Vagina (tissue), 2 donors: ENCODE measurements at regions not wholly inside any gene's neighbourhood (a gene's known extent, or its start where the extent isn't known, plus 50 kb on each side); places are given as distances from the start of the nearest gene placed in this dataset.

ENCODE experiments used
- DNase-seq, 2 donors: peaks; one replicate each; pipeline ENCODE4 v3.0.0-alpha.2; 2017; ENCODE audit errors: extremely low spot score in 2 of 2
- H3K27ac ChIP-seq: fragments of 200-600 bp; sonication (generic); one replicate; pipeline ENCODE4 v1.5.1; 2019
- H3K27me3 ChIP-seq: fragments of 200-600 bp; sonication (generic); one replicate; pipeline ENCODE4 v1.5.1; 2019
- H3K36me3 ChIP-seq, 2 donors: fragments of 200-600 bp; sonication (generic); one replicate each; pipeline ENCODE4 v1.5.1; 2017 to 2019
- H3K4me1 ChIP-seq: fragments of 200-600 bp; sonication (generic); one replicate; pipeline ENCODE4 v1.5.1; 2019
- H3K4me3 ChIP-seq, 2 donors: fragments of 200-600 bp; sonication (generic); 1 replicate in 1 of 2; 2 replicates in 1 of 2; pipeline ENCODE4 v1.5.1; 2016 to 2019
- H3K9me3 ChIP-seq: fragments of 200-600 bp; sonication (generic); one replicate; pipeline ENCODE4 v1.5.1; 2019
- POLR2A ChIP-seq, 2 donors: fragments of 450-650 bp; IDR thresholded peaks; one replicate each; pipeline ENCODE4 v1.6.1; 2017; ENCODE audit warnings: antibody characterized with exemption in 2 of 2, mild to moderate bottlenecking in 2 of 2, moderate library complexity in 2 of 2
- POLR2AphosphoS5 ChIP-seq, 2 donors: sonication (generic); formaldehyde crosslinking; IDR thresholded peaks; one replicate each; pipeline ENCODE4 v1.9.0; 2017; ENCODE audit warnings: antibody characterized with exemption in 2 of 2, mild to moderate bottlenecking in 2 of 2, low read depth in 1 of 2; ENCODE audit not compliant: insufficient read depth in 1 of 2
- intact Hi-C: fragments of 100-400 bp; cut with DNase I; formaldehyde crosslinking; loops from one replicate; pipeline ENCODE4 v1.15.1; 2023
- TF ChIP-seq, protein P1 (sequence below), 3 experiments: fragments of 450-650 bp in 2 of 3; fragments of 200-600 bp in 1 of 3; sonication (generic) in 1 of 3; IDR thresholded peaks; one replicate each; pipeline ENCODE4 v1.5.1; 2017 to 2019; ENCODE audit warnings: antibody characterized with exemption in 3 of 3, mild to moderate bottlenecking in 2 of 3, moderate library complexity in 2 of 3

- no peaks in the 10 kb centered on the region for H3K27me3 ChIP-seq
- H3K4me3 ChIP-seq, result no peak overlapping the region
- H3K36me3 ChIP-seq, result no peaks in the 10 kb centered on the region
- TF ChIP-seq, protein P1, sequence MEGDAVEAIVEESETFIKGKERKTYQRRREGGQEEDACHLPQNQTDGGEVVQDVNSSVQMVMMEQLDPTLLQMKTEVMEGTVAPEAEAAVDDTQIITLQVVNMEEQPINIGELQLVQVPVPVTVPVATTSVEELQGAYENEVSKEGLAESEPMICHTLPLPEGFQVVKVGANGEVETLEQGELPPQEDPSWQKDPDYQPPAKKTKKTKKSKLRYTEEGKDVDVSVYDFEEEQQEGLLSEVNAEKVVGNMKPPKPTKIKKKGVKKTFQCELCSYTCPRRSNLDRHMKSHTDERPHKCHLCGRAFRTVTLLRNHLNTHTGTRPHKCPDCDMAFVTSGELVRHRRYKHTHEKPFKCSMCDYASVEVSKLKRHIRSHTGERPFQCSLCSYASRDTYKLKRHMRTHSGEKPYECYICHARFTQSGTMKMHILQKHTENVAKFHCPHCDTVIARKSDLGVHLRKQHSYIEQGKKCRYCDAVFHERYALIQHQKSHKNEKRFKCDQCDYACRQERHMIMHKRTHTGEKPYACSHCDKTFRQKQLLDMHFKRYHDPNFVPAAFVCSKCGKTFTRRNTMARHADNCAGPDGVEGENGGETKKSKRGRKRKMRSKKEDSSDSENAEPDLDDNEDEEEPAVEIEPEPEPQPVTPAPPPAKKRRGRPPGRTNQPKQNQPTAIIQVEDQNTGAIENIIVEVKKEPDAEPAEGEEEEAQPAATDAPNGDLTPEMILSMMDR (IDR thresholded peaks at IDR 0.05), result no peak
- TF ChIP-seq POLR2A (IDR thresholded peaks at IDR 0.05) (no peak), POLR2AphosphoS5 (IDR thresholded peaks at IDR 0.05; ENCODE audit: insufficient read depth in 1 of 2, low read depth in 1 of 2) (no peak)
- H3K27ac ChIP-seq, result no peak overlapping the region
- no peaks in the 10 kb centered on the region for H3K4me1 ChIP-seq
- intact Hi-C loops, result no loop called here
- H3K9me3 ChIP-seq, result no peaks in the 10 kb centered on the region
- DNase-seq, result no peak
Observed at GRCh38 chr2:6381326-6381725, 484.4 kb downstream of the CMPK2 start.

DNA sequence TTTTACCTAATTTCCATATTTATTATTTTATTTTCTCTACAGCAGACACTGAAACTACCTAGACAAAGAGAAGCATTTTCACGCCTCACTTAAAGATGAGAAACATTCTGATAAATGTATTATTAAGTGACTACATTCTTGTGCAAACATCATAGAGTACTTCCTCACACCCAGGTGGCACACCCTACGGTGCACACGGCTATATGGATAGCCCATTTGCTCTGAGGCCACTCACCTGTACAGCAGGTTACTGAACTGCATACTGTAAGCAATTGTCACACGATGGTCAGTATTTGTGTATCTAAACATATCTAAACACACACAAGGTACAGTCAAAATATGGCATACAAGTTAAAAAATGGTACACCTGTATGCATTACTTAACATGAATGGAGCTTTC lies 481.4 kb downstream of the CMPK2 start:
- intact Hi-C loops, result no loop called here
- Histone ChIP-seq H3K36me3 (no peaks in the 10 kb centered on the region), H3K4me3 (no peak overlapping the region), H3K27ac (no peak overlapping the region), H3K4me1 (no peaks in the 10 kb centered on the region), H3K9me3 (no peaks in the 10 kb centered on the region), H3K27me3 (no peaks in the 10 kb centered on the region)
- TF ChIP-seq, protein P1 (IDR thresholded peaks at IDR 0.05), result no peak
- no peak for TF ChIP-seq POLR2AphosphoS5 (IDR thresholded peaks at IDR 0.05; ENCODE audit: insufficient read depth in 1 of 2, low read depth in 1 of 2)
- TF ChIP-seq POLR2A (IDR thresholded peaks at IDR 0.05), result no peak
- DNase-seq, result no peak

- no peaks in the 10 kb centered on the region for H3K36me3 ChIP-seq
- H3K4me3 ChIP-seq, result no peak overlapping the region
- no peaks in the 10 kb centered on the region for H3K9me3 ChIP-seq
- H3K4me1 ChIP-seq, result no peaks in the 10 kb centered on the region
- no peak for DNase-seq
- TF ChIP-seq POLR2AphosphoS5 (IDR thresholded peaks at IDR 0.05; ENCODE audit: insufficient read depth in 1 of 2, low read depth in 1 of 2) (no peak), POLR2A (IDR thresholded peaks at IDR 0.05) (no peak)
- TF ChIP-seq, protein P1 (IDR thresholded peaks at IDR 0.05), result no peak
- intact Hi-C loops, result no loop called here
- H3K27me3 ChIP-seq, result no peaks in the 10 kb centered on the region
- H3K27ac ChIP-seq, result no peak overlapping the region
Observed at GRCh38 chr2:6392354-6392753, 473.4 kb downstream of the CMPK2 start.

- no peak for DNase-seq
Observed at GRCh38 chr2:6392966-6393365, 472.7 kb downstream of the CMPK2 start.

GRCh38 chr2:6393819-6394218 lies 471.9 kb downstream of the CMPK2 start:
- Histone ChIP-seq H3K4me3 (no peak overlapping the region), H3K27ac (no peak overlapping the region), H3K27me3 (no peaks in the 10 kb centered on the region), H3K4me1 (no peaks in the 10 kb centered on the region), H3K9me3 (no peaks in the 10 kb centered on the region), H3K36me3 (no peaks in the 10 kb centered on the region)
- TF ChIP-seq, protein P1 (IDR thresholded peaks at IDR 0.05), result no peak
- no peak for TF ChIP-seq POLR2AphosphoS5 (IDR thresholded peaks at IDR 0.05; ENCODE audit: insufficient read depth in 1 of 2, low read depth in 1 of 2)
- no peak for TF ChIP-seq POLR2A (IDR thresholded peaks at IDR 0.05)
- intact Hi-C loops, result no loop called here
- DNase-seq, result no peak

More at GRCh38 chr2:6392966-6393365, 472.7 kb downstream of the CMPK2 start:
- H3K36me3 ChIP-seq, result no peaks in the 10 kb centered on the region
- no peak overlapping the region for H3K4me3 ChIP-seq
- H3K9me3 ChIP-seq, result no peaks in the 10 kb centered on the region
- intact Hi-C loops, result no loop called here
- H3K27ac ChIP-seq, result no peak overlapping the region
- TF ChIP-seq, protein P1 (IDR thresholded peaks at IDR 0.05), result no peak
- TF ChIP-seq POLR2A (IDR thresholded peaks at IDR 0.05) (no peak), POLR2AphosphoS5 (IDR thresholded peaks at IDR 0.05; ENCODE audit: insufficient read depth in 1 of 2, low read depth in 1 of 2) (no peak)
- H3K27me3 ChIP-seq, result no peaks in the 10 kb centered on the region
- no peaks in the 10 kb centered on the region for H3K4me1 ChIP-seq
